SH-SY5Y (cell line): ENCODE measurements at regions not wholly inside any gene's neighbourhood (a gene's known extent, or its start where the extent isn't known, plus 50 kb on each side); places are given as distances from the start of the nearest gene placed in this dataset.

ENCODE experiments used
- GATA2 ChIP-seq: IDR thresholded peaks from 2 replicates; pipeline ENCODE4 v1.6.1; 2011; ENCODE audit warnings: mild to moderate bottlenecking, low read depth, low read length
- GATA3 ChIP-seq: IDR thresholded peaks from 2 replicates; pipeline ENCODE4 v1.6.1; 2011; ENCODE audit warnings: low read depth, mild to moderate bottlenecking, low read length, moderate library complexity

DNA sequence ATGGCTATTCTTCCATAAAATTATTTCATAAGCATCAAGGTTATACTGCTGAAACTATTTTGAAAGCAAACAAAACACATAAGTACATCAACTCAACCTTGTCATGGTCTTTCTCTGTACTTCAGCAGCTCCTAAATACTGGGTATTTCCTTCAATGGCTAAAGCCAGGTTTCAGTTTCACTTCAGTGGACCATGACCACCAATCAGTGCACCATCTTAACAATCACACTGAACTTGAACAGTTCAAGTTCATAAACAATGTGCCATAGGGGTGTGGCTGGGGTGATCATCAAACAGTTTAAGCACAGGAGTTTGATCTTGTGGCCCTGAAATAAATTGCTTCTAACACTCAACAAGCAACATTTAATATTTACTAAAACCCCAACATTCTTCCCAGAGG lies 124.1 kb upstream of the FIGN start:
- TF ChIP-seq GATA3 (no peak), GATA2 (no peak)
